SK-N-SH treated with all-trans-retinoic acid at 6 μM for 48 hours (cell line): ENCODE measurements at regions not wholly inside any gene's neighbourhood (a gene's known extent, or its start where the extent isn't known, plus 50 kb on each side); places are given as distances from the start of the nearest gene placed in this dataset.

ENCODE experiments used
- CREB5 ChIP-seq: fragments of 250-450 bp; sonication (Bioruptor Pico); IDR thresholded peaks from 2 replicates; pipeline ENCODE4 v1.5.1; 2020; ENCODE audit warnings: low read depth, mild to moderate bottlenecking, moderate library complexity
- ESRRG ChIP-seq: fragments of 250-450 bp; sonication (Bioruptor Pico); IDR thresholded peaks from 2 replicates; pipeline ENCODE4 v1.6.1; 2021; ENCODE audit warnings: mild to moderate bottlenecking
- PATZ1 ChIP-seq: fragments of 250-450 bp; sonication (Bioruptor Pico); IDR thresholded peaks from 2 replicates; pipeline ENCODE4 v1.8.0; 2020; ENCODE audit warnings: mild to moderate bottlenecking, moderate library complexity, borderline replicate concordance
- TCF4 ChIP-seq: fragments of 250-450 bp; sonication (Bioruptor Pico); IDR thresholded peaks from 2 replicates; pipeline ENCODE4 v1.8.0; 2021; ENCODE audit warnings: mild to moderate bottlenecking, moderate library complexity, borderline replicate concordance
- ZFP30 ChIP-seq: fragments of 450-650 bp; formaldehyde crosslinking; IDR thresholded peaks from 2 replicates; pipeline ENCODE4 v1.5.0; 2022; ENCODE audit warnings: mild to moderate bottlenecking, moderate library complexity

- TF ChIP-seq PATZ1 (CRISPR knock-in tag): no peak
- TF ChIP-seq TCF4 (CRISPR knock-in tag): no peak
- no peak for TF ChIP-seq ZFP30 (CRISPR knock-in tag)
- TF ChIP-seq ESRRG (CRISPR knock-in tag): no peak
- no peak for TF ChIP-seq CREB5
These were observed 145.2 kb downstream of the KATNIP start for GRCh38 chr16:27695161-27695560.
